ENCODE measurements at regions not wholly inside any gene's neighbourhood (a gene's known extent, or its start where the extent isn't known, plus 50 kb on each side); places are given as distances from the start of the nearest gene placed in this dataset.

DNA sequence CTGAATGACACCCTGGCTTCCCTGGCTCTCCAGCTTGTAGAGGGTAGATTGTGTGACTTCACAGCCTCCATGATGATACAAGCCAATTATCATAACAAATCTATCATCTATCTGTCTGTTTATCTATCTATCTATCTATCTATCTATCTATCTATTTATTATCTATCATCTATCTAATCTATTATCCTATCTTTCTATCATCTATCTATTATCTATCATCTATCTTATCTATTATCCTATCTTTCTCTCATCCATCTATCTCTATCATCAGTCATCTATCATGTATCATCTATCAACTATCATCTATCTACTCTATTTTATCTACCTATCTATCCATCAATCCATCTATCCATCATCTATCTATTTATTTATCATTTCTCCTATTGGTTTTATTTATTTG is 361.8 kb downstream of the RNF144A start:
- no peak for TF ChIP-seq POLR2A (IDR thresholded peaks at IDR 0.05)
- TF ChIP-seq, protein P1, sequence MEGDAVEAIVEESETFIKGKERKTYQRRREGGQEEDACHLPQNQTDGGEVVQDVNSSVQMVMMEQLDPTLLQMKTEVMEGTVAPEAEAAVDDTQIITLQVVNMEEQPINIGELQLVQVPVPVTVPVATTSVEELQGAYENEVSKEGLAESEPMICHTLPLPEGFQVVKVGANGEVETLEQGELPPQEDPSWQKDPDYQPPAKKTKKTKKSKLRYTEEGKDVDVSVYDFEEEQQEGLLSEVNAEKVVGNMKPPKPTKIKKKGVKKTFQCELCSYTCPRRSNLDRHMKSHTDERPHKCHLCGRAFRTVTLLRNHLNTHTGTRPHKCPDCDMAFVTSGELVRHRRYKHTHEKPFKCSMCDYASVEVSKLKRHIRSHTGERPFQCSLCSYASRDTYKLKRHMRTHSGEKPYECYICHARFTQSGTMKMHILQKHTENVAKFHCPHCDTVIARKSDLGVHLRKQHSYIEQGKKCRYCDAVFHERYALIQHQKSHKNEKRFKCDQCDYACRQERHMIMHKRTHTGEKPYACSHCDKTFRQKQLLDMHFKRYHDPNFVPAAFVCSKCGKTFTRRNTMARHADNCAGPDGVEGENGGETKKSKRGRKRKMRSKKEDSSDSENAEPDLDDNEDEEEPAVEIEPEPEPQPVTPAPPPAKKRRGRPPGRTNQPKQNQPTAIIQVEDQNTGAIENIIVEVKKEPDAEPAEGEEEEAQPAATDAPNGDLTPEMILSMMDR (IDR thresholded peaks at IDR 0.05): no peak
